Loucy (cell line): ENCODE measurements at regions not wholly inside any gene's neighbourhood (a gene's known extent, or its start where the extent isn't known, plus 50 kb on each side); places are given as distances from the start of the nearest gene placed in this dataset.

Source experiments
- H2AFZ ChIP-seq: fragments of 200-600 bp; sonication (generic); 2 replicates; pipeline ENCODE4 v1.6.0; 2016; ENCODE audit warnings: antibody characterized with exemption, mild to moderate bottlenecking, low read length, moderate library complexity
- H3F3A ChIP-seq: fragments of 200-600 bp; 2 replicates; pipeline ENCODE4 v1.6.0; 2016; ENCODE audit warnings: antibody characterized with exemption, low read depth, mild to moderate bottlenecking
- H3K27me3 ChIP-seq: fragments of 200-600 bp; sonication (generic); 2 replicates; pipeline ENCODE4 v1.6.1; 2014; ENCODE audit warnings: low read length, mild to moderate bottlenecking; ENCODE audit not compliant: insufficient read depth, poor library complexity, severe bottlenecking
- H3K36me3 ChIP-seq: fragments of 200-600 bp; sonication (generic); 2 replicates; pipeline ENCODE4 v1.6.1; 2016; ENCODE audit warnings: low read length; ENCODE audit not compliant: insufficient read depth
- H3K4me1 ChIP-seq: fragments of 200-600 bp; sonication (generic); 2 replicates; pipeline ENCODE4 v1.5.1; 2014; ENCODE audit warnings: low read length, mild to moderate bottlenecking; ENCODE audit not compliant: insufficient read depth, poor library complexity, severe bottlenecking
- H3K4me2 ChIP-seq: fragments of 200-600 bp; sonication (generic); 2 replicates; pipeline ENCODE4 v1.6.0; 2014; ENCODE audit warnings: antibody characterized with exemption, low read length, low read depth, mild to moderate bottlenecking; ENCODE audit not compliant: poor library complexity, severe bottlenecking
- H3K4me3 ChIP-seq: fragments of 200-600 bp; sonication (generic); 2 replicates; pipeline ENCODE4 v1.5.1; 2014; ENCODE audit warnings: low read length, mild to moderate bottlenecking, mixed read lengths; ENCODE audit not compliant: poor library complexity, severe bottlenecking
- H3K79me2 ChIP-seq: fragments of 200-600 bp; sonication (generic); 2 replicates; pipeline ENCODE4 v1.6.1; 2014; ENCODE audit warnings: low read length; ENCODE audit not compliant: insufficient read depth
- H3K9ac ChIP-seq: fragments of 200-600 bp; sonication (generic); 2 replicates; pipeline ENCODE4 v1.6.0; 2014; ENCODE audit warnings: mild to moderate bottlenecking, low read depth, low read length, moderate library complexity; ENCODE audit not compliant: poor library complexity, severe bottlenecking
- H3K9me2 ChIP-seq: fragments of 200-600 bp; sonication (generic); replicated peaks from 2 replicates; pipeline ENCODE4 v1.6.1; 2016; ENCODE audit warnings: low read depth, low read length, mixed read lengths
- H3K9me3 ChIP-seq: fragments of 200-600 bp; sonication (generic); 2 replicates; pipeline ENCODE4 v1.6.1; 2014; ENCODE audit warnings: mild to moderate bottlenecking, antibody characterized with exemption, low read length, low read depth; ENCODE audit not compliant: insufficient read depth
- H4K20me1 ChIP-seq: fragments of 200-600 bp; sonication (generic); 2 replicates; pipeline ENCODE4 v1.6.0; 2014; ENCODE audit warnings: antibody characterized with exemption, low read length, mild to moderate bottlenecking; ENCODE audit not compliant: insufficient read depth, poor library complexity, severe bottlenecking
- EZH2phosphoT487 ChIP-seq: fragments of 200-600 bp; IDR thresholded peaks from 2 replicates; pipeline ENCODE4 v1.6.1; 2018; ENCODE audit warnings: antibody characterized with exemption, mild to moderate bottlenecking, moderate library complexity, borderline replicate concordance
- TF ChIP-seq, protein P1 (sequence below): fragments of 200-600 bp; sonication (generic); conservative IDR thresholded peaks from 2 replicates; pipeline ENCODE4 v1.5.1; 2014; ENCODE audit warnings: mild to moderate bottlenecking, antibody characterized with exemption, low read length

- Histone ChIP-seq H3K4me1 (no peaks in the 10 kb centered on the region), H3F3A (no peaks in the 10 kb centered on the region), H3K9me3 (no peaks in the 10 kb centered on the region), H3K27me3 (no peaks in the 10 kb centered on the region), H3K4me3 (no peak overlapping the region), H3K79me2 (no peaks in the 10 kb centered on the region), H3K9me2 (no peaks in the 10 kb centered on the region), H3K36me3 (no peaks in the 10 kb centered on the region), H3K4me2 (no peak overlapping the region), H3K9ac (no peak overlapping the region), H4K20me1 (no peaks in the 10 kb centered on the region), H2AFZ (no peak overlapping the region)
- no peak for TF ChIP-seq EZH2phosphoT487
- TF ChIP-seq, protein P1, sequence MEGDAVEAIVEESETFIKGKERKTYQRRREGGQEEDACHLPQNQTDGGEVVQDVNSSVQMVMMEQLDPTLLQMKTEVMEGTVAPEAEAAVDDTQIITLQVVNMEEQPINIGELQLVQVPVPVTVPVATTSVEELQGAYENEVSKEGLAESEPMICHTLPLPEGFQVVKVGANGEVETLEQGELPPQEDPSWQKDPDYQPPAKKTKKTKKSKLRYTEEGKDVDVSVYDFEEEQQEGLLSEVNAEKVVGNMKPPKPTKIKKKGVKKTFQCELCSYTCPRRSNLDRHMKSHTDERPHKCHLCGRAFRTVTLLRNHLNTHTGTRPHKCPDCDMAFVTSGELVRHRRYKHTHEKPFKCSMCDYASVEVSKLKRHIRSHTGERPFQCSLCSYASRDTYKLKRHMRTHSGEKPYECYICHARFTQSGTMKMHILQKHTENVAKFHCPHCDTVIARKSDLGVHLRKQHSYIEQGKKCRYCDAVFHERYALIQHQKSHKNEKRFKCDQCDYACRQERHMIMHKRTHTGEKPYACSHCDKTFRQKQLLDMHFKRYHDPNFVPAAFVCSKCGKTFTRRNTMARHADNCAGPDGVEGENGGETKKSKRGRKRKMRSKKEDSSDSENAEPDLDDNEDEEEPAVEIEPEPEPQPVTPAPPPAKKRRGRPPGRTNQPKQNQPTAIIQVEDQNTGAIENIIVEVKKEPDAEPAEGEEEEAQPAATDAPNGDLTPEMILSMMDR, result no peak
These were observed 398.2 kb upstream of the NFE2L3 start for GRCh38 chr7:25753837-25754236.

GRCh38 chr7:25754333-25754732 is 397.7 kb upstream of the NFE2L3 start:
- H2AFZ ChIP-seq, result no peak overlapping the region
- no peaks in the 10 kb centered on the region for H3K9me2 ChIP-seq
- no peak overlapping the region for H3K4me3 ChIP-seq
- H3K36me3 ChIP-seq, result no peaks in the 10 kb centered on the region
- no peak overlapping the region for H3K4me2 ChIP-seq
- H3K27me3 ChIP-seq, result no peaks in the 10 kb centered on the region
- no peak overlapping the region for H3K9ac ChIP-seq
- H3K4me1 ChIP-seq, result no peaks in the 10 kb centered on the region
- H3F3A ChIP-seq, result no peaks in the 10 kb centered on the region
- TF ChIP-seq EZH2phosphoT487, result no peak
- TF ChIP-seq, protein P1, result no peak
- no peaks in the 10 kb centered on the region for H3K79me2 ChIP-seq
- H4K20me1 ChIP-seq, result no peaks in the 10 kb centered on the region
- H3K9me3 ChIP-seq, result no peaks in the 10 kb centered on the region

DNA sequence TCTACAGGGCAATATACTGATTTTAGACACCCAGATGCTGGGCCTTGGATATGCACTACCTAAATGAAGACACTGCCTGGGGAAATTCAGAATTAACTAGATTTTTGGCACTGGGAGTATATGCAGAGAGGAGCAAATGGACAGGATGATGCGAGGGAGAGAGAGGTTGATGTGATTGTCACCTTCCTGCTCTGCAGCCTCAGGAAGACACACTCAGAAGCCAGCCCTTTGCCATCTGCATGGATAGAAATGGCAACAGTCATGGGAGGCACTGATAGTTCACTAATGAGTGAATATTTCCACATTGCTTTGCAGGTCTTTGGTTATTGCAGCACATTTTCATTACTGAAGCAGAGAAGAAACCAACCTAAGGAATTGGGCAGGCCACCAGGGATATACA is 397.2 kb upstream of the NFE2L3 start:
- Histone ChIP-seq H3K79me2 (no peaks in the 10 kb centered on the region), H3K4me1 (no peaks in the 10 kb centered on the region), H3K27me3 (no peaks in the 10 kb centered on the region), H3K4me2 (no peak overlapping the region), H3K36me3 (no peaks in the 10 kb centered on the region), H2AFZ (no peak overlapping the region), H4K20me1 (no peaks in the 10 kb centered on the region), H3K9me2 (no peaks in the 10 kb centered on the region), H3K9me3 (no peaks in the 10 kb centered on the region), H3K4me3 (no peak overlapping the region), H3K9ac (no peak overlapping the region), H3F3A (no peaks in the 10 kb centered on the region)
- no peak for TF ChIP-seq EZH2phosphoT487
- TF ChIP-seq, protein P1, result no peak
